Upper lobe of right lung (tissue), 1 donor: ENCODE measurements at regions not wholly inside any gene's neighbourhood (a gene's known extent, or its start where the extent isn't known, plus 50 kb on each side); places are given as distances from the start of the nearest gene placed in this dataset.
"Not testable (repeated sequence)": the region's sequence is repeated elsewhere in the genome, so short reads cannot be mapped to it uniquely, and the experiment has no call there.

ENCODE experiments used
- ATAC-seq: fragments of 200-7000 bp; cut with Tn5 transposase; one replicate; pipeline ENCODE4 v1.9.1; 2020; ENCODE audit warnings: mild to moderate bottlenecking, moderate library complexity
- DNase-seq: peaks from one replicate; pipeline ENCODE4 v3.0.0-alpha.2; 2020
- H3K27ac ChIP-seq: fragments of 200-600 bp; one replicate; pipeline ENCODE4 v1.8.0; 2022
- H3K27me3 ChIP-seq: fragments of 200-600 bp; one replicate; pipeline ENCODE4 v1.8.0; 2022; ENCODE audit warnings: mild to moderate bottlenecking
- H3K36me3 ChIP-seq: fragments of 200-600 bp; one replicate; pipeline ENCODE4 v1.8.0; 2022
- H3K4me1 ChIP-seq: fragments of 200-600 bp; one replicate; pipeline ENCODE4 v1.8.0; 2022
- H3K4me3 ChIP-seq: fragments of 200-600 bp; one replicate; pipeline ENCODE4 v1.8.0; 2022; ENCODE audit warnings: mild to moderate bottlenecking
- H3K9me3 ChIP-seq: fragments of 200-600 bp; one replicate; pipeline ENCODE4 v1.8.0; 2022
- CTCF ChIP-seq: fragments of 200-600 bp; IDR thresholded peaks from one replicate; pipeline ENCODE4 v1.8.0; 2022; ENCODE audit warnings: antibody characterized with exemption
- intact Hi-C: fragments of 100-400 bp; cut with DNase I; formaldehyde crosslinking; loops from one replicate; pipeline ENCODE4 v1.11.0; 2022
- donor health status: DM: no; HTN: yes; CAD: no; lungs with severe emphysema.

- no peaks in the 10 kb centered on the region for H3K9me3 ChIP-seq
- H3K4me1 ChIP-seq = no peaks in the 10 kb centered on the region
- TF ChIP-seq CTCF = no peak
- no peak overlapping the region for H3K4me3 ChIP-seq
- H3K27ac ChIP-seq = no peak overlapping the region
- H3K27me3 ChIP-seq = no peaks in the 10 kb centered on the region
- no peak for DNase-seq
- no peaks in the 10 kb centered on the region for H3K36me3 ChIP-seq
- intact Hi-C loops = no loop called here
- no peak for ATAC-seq
Measured at GRCh38 chr14:95620659-95621059, 65.6 kb upstream of the TCL1B start.

- H3K4me1 ChIP-seq = no peaks in the 10 kb centered on the region
- DNase-seq = no peak
- H3K4me3 ChIP-seq = no peak overlapping the region
- H3K27me3 ChIP-seq = no peaks in the 10 kb centered on the region
- H3K9me3 ChIP-seq = no peaks in the 10 kb centered on the region
- H3K36me3 ChIP-seq = no peaks in the 10 kb centered on the region
- ATAC-seq = no peak
- H3K27ac ChIP-seq = no peak overlapping the region
- intact Hi-C loops = no loop called here
- TF ChIP-seq CTCF = no peak
Measured at GRCh38 chr14:95623195-95623594, 63.0 kb upstream of the TCL1B start.

- DNase-seq, ATAC-seq, H3K4me3 ChIP-seq, intact Hi-C loops, H3K4me1 ChIP-seq, H3K27ac ChIP-seq, H3K27me3 ChIP-seq, H3K9me3 ChIP-seq, H3K36me3 ChIP-seq: not testable (repeated sequence)
Measured at GRCh38 chr14:95625710-95626109, 60.5 kb upstream of the TCL1B start.

GRCh38 chr14:95635051-95635450, 51.2 kb upstream of the TCL1B start:
- no peak overlapping the region for H3K27ac ChIP-seq
- ATAC-seq = no peak

More at GRCh38 chr14:95635051-95635450, 51.2 kb upstream of the TCL1B start:
- H3K9me3 ChIP-seq = no peaks in the 10 kb centered on the region
- no peaks in the 10 kb centered on the region for H3K36me3 ChIP-seq
- no peak overlapping the region for H3K4me3 ChIP-seq
- intact Hi-C loops = no loop called here
- H3K27me3 ChIP-seq = no peaks in the 10 kb centered on the region
- no peaks in the 10 kb centered on the region for H3K4me1 ChIP-seq
- DNase-seq = no peak
- no peak for TF ChIP-seq CTCF
